GM12878 (cell line): ENCODE measurements at regions not wholly inside any gene's neighbourhood (a gene's known extent, or its start where the extent isn't known, plus 50 kb on each side); places are given as distances from the start of the nearest gene placed in this dataset.

Experiments
- ATAC-seq: fragments of 200-7000 bp; cut with Tn5 transposase; 3 replicates; pipeline ENCODE4 v1.9.1; 2020; ENCODE audit warnings: mild to moderate bottlenecking, moderate library complexity
- BruUV-seq: library from RNA; stranded (reverse); fragments of 400-500 nt; replicated peaks from 2 replicates; lab custom pipeline; 2021; lab: Mats Ljungman, UMichigan
- CTCF ChIA-PET: fragments of 300-600 bp; sonication (Branson Sonifier 250); formaldehyde crosslinking; extraction: SDS; loops from one replicate; lab custom pipeline; 2021; ENCODE audit warnings: inconsistent platforms; lab: Yijun Ruan, JAX
- POLR2A ChIA-PET: fragments of 350-600 bp; formaldehyde crosslinking; extraction: SDS; loops from one replicate; lab custom pipeline; 2021; ENCODE audit warnings: inconsistent platforms; lab: Charles Lee
- RAD21 ChIA-PET: fragments of 300-600 bp; sonication (Branson Sonifier 250); formaldehyde crosslinking; loops from one replicate; lab custom pipeline; 2023; ENCODE audit warnings: antibody characterized with exemption; ENCODE audit not compliant: unreplicated experiment; lab: Charles Lee
- SMC1A ChIA-PET: fragments of 300-600 bp; sonication (Branson Sonifier 250); formaldehyde crosslinking; loops from one replicate; lab custom pipeline; 2023; ENCODE audit not compliant: unreplicated experiment, uncharacterized antibody; lab: Charles Lee
- DNase-seq: peaks from one replicate; pipeline ENCODE4 v3.0.0-alpha.2; 2011; ENCODE audit warnings: low read depth, low spot score
- FAIRE-seq: peaks from 3 replicates; lab custom pipeline; 2011; peaks lifted over from hg19 to GRCh38; lab: Jason Lieb, UNC
- H2AFZ ChIP-seq: 2 replicates; pipeline ENCODE4 v1.6.0; 2011; ENCODE audit warnings: low read depth, low read length, control low read depth; ENCODE audit not compliant: control insufficient read depth
- H3K27ac ChIP-seq: 2 replicates; pipeline ENCODE4 v1.5.1; 2011; ENCODE audit warnings: control low read depth; ENCODE audit not compliant: control insufficient read depth, insufficient read depth
- H3K27me3 ChIP-seq, 2 experiments: replicated peaks in 1 of 2; 2 replicates each; pipeline versions ENCODE4 v1.6.0 to v1.6.1; 2011; ENCODE audit warnings: low read length in 1 of 2; ENCODE audit not compliant: control insufficient read depth in 2 of 2, insufficient read depth in 2 of 2
- H3K36me3 ChIP-seq, 2 experiments: 2 replicates each; pipeline ENCODE4 v1.5.1; 2011; ENCODE audit warnings: low read length in 1 of 2; ENCODE audit not compliant: control insufficient read depth in 2 of 2, insufficient read depth in 2 of 2
- H3K4me1 ChIP-seq: 2 replicates; pipeline ENCODE4 v1.6.1; 2011; ENCODE audit warnings: mild to moderate bottlenecking, low read length, moderate library complexity, mixed read lengths; ENCODE audit not compliant: control insufficient read depth, insufficient read depth
- H3K4me2 ChIP-seq: 2 replicates; pipeline ENCODE4 v1.6.0; 2011; ENCODE audit warnings: control low read depth; ENCODE audit not compliant: control insufficient read depth, insufficient read depth
- H3K4me3 ChIP-seq: fragments of 200-600 bp; sonication (generic); 2 replicates; pipeline ENCODE4 v1.5.1; 2016
- H3K79me2 ChIP-seq: 2 replicates; pipeline ENCODE4 v1.6.0; 2011; ENCODE audit warnings: low read length; ENCODE audit not compliant: control insufficient read depth, insufficient read depth
- H3K9ac ChIP-seq: 2 replicates; pipeline ENCODE4 v1.8.0; 2011; ENCODE audit warnings: low read length, control low read depth, mixed read lengths; ENCODE audit not compliant: control insufficient read depth, insufficient read depth
- H3K9me3 ChIP-seq: replicated peaks from 3 replicates; pipeline ENCODE4 v1.5.1; 2011; ENCODE audit warnings: mild to moderate bottlenecking, low read length; ENCODE audit not compliant: control insufficient read depth, insufficient read depth
- H4K20me1 ChIP-seq: 2 replicates; pipeline ENCODE4 v1.6.0; 2011; ENCODE audit not compliant: control insufficient read depth, insufficient read depth
- BHLHE40 ChIP-seq, 2 experiments: fragments of 450-650 bp in 1 of 2; IDR thresholded peaks; 2 replicates each; pipeline ENCODE4 v1.6.1; 2011 to 2017; ENCODE audit warnings: low read depth in 2 of 2, borderline replicate concordance in 1 of 2, improper control_type of control experiment in 1 of 2, low read length in 1 of 2, mild to moderate bottlenecking in 1 of 2
- BRCA1 ChIP-seq: IDR thresholded peaks from 2 replicates; pipeline ENCODE4 v1.6.1; 2011; ENCODE audit warnings: low read depth, low read length, improper control_type of control experiment
- HSF1 ChIP-seq: fragments of 150-350 bp; IDR thresholded peaks from 2 replicates; pipeline ENCODE4 v1.6.1; 2014; ENCODE audit warnings: mild to moderate bottlenecking, low read depth, low read length
- PAX5 ChIP-seq: IDR thresholded peaks from 2 replicates; pipeline ENCODE4 v1.6.1; 2011; ENCODE audit warnings: low read depth, low read length, borderline replicate concordance
- PRDM15 ChIP-seq: fragments of 450-650 bp; formaldehyde crosslinking; IDR thresholded peaks from 2 replicates; pipeline ENCODE4 v1.4.0; 2020; ENCODE audit warnings: mild to moderate bottlenecking, moderate library complexity
- RBBP5 ChIP-seq: fragments of 200-600 bp; sonication (generic); conservative IDR thresholded peaks from 2 replicates; pipeline ENCODE4 v1.6.1; 2016
- SMAD1 ChIP-seq: fragments of 450-650 bp; IDR thresholded peaks from 2 replicates; pipeline ENCODE4 v1.6.1; 2018; ENCODE audit warnings: mild to moderate bottlenecking, low read depth; ENCODE audit not compliant: partially characterized antibody
- SMAD5 ChIP-seq: IDR thresholded peaks from 2 replicates; pipeline ENCODE4 v1.6.1; 2016; ENCODE audit warnings: antibody characterized with exemption, low read depth
- SP1 ChIP-seq: IDR thresholded peaks from one replicate; pipeline ENCODE4 v1.6.1; 2011; ENCODE audit warnings: low read depth, low read length
- TAF1 ChIP-seq: IDR thresholded peaks from 2 replicates; pipeline ENCODE4 v1.6.1; 2011; ENCODE audit warnings: mild to moderate bottlenecking, low read depth, low read length, borderline replicate concordance
- ZNF24 ChIP-seq: fragments of 450-650 bp; IDR thresholded peaks from 2 replicates; pipeline ENCODE4 v1.6.1; 2017; ENCODE audit warnings: antibody characterized with exemption, mild to moderate bottlenecking
- ZSCAN29 ChIP-seq: fragments of 450-650 bp; IDR thresholded peaks from 2 replicates; pipeline ENCODE4 v1.6.1; 2017; ENCODE audit warnings: mild to moderate bottlenecking, moderate library complexity
- WGBS: methylation state at CpG from one replicate; pipeline ENCODE4 v1.1.6; 2016; ENCODE audit warnings: low lambda C conversion rate; ENCODE audit not compliant: insufficient replicate concordance, insufficient coverage; ENCODE audit errors: missing lambda C conversion rate; 5-methylcytosine and 5-hydroxymethylcytosine counted together
- in situ Hi-C: fragments of 300-500 bp; cut with MboI; formaldehyde crosslinking; loops from 9 replicates; pipeline ENCODE4 v1.14.3; 2018; ENCODE audit warnings: mixed read lengths
- intact Hi-C: fragments of 100-400 bp; cut with micrococcal nuclease; formaldehyde crosslinking; loops from one replicate; pipeline ENCODE4 v1.14.2; 2022; ENCODE audit not compliant: unreplicated experiment

DNA sequence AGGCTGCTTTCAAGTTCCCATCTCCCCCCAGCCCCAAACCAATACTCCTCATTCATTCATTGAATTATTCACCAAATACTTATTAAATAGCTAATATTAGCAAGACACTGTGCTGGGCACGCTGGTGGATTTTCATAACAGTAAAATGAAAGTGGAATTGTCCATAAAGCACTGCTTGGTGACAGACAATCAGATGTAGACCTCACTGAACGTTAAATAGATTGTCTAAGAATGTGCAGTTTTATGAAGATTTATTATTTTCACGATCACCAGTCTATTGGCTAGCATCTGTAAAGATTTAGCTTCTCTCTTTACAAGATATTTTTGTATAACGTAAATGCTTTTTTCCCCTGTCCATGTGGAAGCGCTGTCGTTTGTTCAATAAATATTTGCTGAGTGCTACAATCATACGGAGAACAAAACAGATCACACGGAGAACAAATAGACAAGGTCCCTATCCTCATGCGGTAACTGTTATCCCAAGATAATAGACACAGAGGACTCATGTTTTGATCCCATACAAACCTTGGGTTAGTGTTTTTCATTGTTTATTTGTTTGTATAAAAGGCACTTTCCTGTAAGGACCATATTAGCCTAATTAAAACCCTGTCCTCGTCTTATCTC, 397.6 kb downstream of the BCAT1 start:
- DNase-seq (no peak), FAIRE-seq (no peak), ATAC-seq (no peak)
- H3K4me1 ChIP-seq = no peaks in the 10 kb centered on the region
- H3K27ac ChIP-seq = no peak overlapping the region
- in situ Hi-C loops (no loop called here), intact Hi-C loops (no loop called here)
- ChIA-PET RAD21 (no interaction called here), POLR2A (no interaction called here), CTCF (no interaction called here), SMC1A (interaction anchor here (0.6 kb wide), 1 partner anchor 234 kb away, joined by 3 read pairs; no protein-coding TSS in a partner anchor)
- no peaks in the 10 kb centered on the region for H3K36me3 ChIP-seq
- TF ChIP-seq SMAD1 = no peak
- TF ChIP-seq TAF1 = no peak
- no peak for TF ChIP-seq SP1
- 50% methylated on average over 10 of the region's 10 CpGs for WGBS
- no peak overlapping the region for H3K9ac ChIP-seq
- no peaks in the 10 kb centered on the region for H4K20me1 ChIP-seq
- H3K4me3 ChIP-seq = no peak overlapping the region
- no peaks in the 10 kb centered on the region for H3K27me3 ChIP-seq
- no peak overlapping the region for H2AFZ ChIP-seq
- H3K4me2 ChIP-seq = no peak overlapping the region
- BruUV-seq = no TSS peak
- H3K9me3 ChIP-seq = peaks cover 4% of the 10 kb centered on the region; the same call in 2 of the 3 replicates
- H3K79me2 ChIP-seq = no peaks in the 10 kb centered on the region

DNA sequence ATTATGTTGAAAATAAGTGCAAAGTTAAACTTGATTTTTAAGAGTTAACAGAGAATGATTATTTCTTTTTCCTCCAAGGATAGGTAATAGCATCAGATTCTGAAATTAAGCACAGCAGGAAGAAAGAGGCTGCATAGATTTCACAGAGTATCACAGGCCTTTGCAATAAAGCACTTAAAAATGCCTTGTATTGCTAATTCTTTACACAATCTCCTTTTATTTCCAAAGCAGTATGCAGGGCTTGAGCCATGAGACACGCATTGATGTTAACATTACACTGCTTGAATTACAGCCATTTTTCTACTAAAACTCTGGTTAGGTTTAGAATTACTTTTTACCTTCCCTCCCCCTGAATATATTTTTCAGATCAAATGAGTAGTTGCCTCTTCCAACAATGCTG, 398.3 kb downstream of the BCAT1 start:
- BruUV-seq = no TSS peak
- 40% methylated on average over 1 of the region's 1 CpG for WGBS
- ATAC-seq (no peak), FAIRE-seq (no peak), DNase-seq (no peak)
- in situ Hi-C loops = no loop called here
- Histone ChIP-seq H3K9ac (no peak overlapping the region), H3K9me3 (peaks cover 4% of the 10 kb centered on the region; the same call in 2 of the 3 replicates), H3K79me2 (no peaks in the 10 kb centered on the region), H2AFZ (no peak overlapping the region), H3K4me2 (no peak overlapping the region), H3K27me3 (no peaks in the 10 kb centered on the region; a peak in 1 of 4 replicates), H3K27ac (no peak overlapping the region), H3K4me3 (no peak overlapping the region), H4K20me1 (no peaks in the 10 kb centered on the region), H3K36me3 (no peaks in the 10 kb centered on the region), H3K4me1 (no peaks in the 10 kb centered on the region)
- ChIA-PET CTCF (no interaction called here), POLR2A (no interaction called here), SMC1A (interaction anchor here (0.6 kb wide), 1 partner anchor 233 kb away, joined by 3 read pairs; no protein-coding TSS in a partner anchor), RAD21 (no interaction called here)
- intact Hi-C loops = no loop called here
- no peak for TF ChIP-seq BRCA1
- TF ChIP-seq PAX5 = no peak
- TF ChIP-seq ZSCAN29 = no peak
- no peak for TF ChIP-seq RBBP5
- TF ChIP-seq PRDM15 (CRISPR knock-in tag) = no peak
- no peak for TF ChIP-seq HSF1
- TF ChIP-seq BHLHE40 (IDR thresholded peaks at IDR 0.05; ENCODE audit: borderline replicate concordance in 1 of 2, low read depth in 2 of 2, low read length in 1 of 2) = no peak
- no peak for TF ChIP-seq SMAD5
- TF ChIP-seq ZNF24 = no peak
